Cerebellar cortex (tissue), 1 donor: ENCODE measurements at regions not wholly inside any gene's neighbourhood (a gene's known extent, or its start where the extent isn't known, plus 50 kb on each side); places are given as distances from the start of the nearest gene placed in this dataset.

Experiments
- DNase-seq: peaks from one replicate; pipeline ENCODE4 v3.0.0-alpha.2; 2015; ENCODE audit warnings: low spot score

- DNase-seq, result no peak
These were observed 56.4 kb upstream of the FAM20C start for GRCh38 chr7:135731-136645.

- no peak for DNase-seq
These were observed 55.1 kb upstream of the FAM20C start for GRCh38 chr7:137094-137891.

DNA sequence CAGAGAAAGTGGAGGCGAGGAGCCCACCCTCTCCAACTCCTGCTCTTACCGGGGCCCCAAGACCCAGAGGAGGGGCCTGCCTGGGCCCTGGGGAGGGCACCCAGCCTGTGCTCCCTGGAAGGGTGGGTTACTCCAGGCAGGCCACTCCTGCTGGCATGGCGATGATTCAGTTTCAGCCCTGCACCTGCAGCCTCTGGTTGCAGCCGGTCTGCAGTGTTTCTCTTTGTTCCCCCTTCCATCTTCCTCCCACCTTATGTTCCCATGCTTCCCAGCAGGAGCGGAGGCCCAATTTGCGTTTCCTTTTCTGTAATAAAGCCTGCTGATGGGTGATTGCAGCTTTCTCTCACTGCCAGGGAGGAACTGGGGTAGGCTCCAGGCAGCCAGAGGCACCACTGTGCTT, 53.2 kb upstream of the FAM20C start:
- no peak for DNase-seq

DNA sequence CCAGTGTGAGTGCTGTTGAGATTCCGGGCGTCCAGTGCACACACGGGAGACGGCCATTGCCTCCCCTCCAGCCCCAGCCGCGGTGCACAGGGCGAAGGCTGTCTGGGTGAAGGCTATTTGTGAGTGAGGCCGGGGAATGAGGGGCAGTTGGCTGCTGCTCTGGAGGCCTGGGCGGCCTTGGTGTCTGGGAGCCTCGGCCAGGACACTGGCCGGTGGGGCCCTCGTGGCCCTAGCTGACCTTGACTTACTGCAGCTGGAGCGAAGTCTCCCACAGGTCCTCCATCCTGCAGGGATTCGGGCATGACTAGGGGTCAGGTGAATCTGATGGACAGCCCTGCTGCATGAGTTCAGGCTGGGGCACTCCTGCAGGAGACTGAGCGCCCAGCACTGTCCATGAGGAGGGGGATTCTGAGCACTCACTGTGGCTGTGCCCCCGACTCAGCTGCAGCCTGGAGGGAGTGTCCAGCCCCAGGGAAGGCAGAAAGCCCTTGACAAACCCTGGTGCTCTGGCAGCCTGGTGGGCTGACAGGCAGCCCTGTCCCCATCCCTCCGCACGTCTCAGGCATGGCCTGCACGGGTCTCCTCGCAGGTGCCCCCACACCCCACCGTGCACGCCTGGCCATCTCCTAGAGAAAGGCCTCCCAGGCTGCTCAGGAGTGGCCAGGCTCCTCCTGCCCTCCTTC, 52.7 kb upstream of the FAM20C start:
- DNase-seq, result no peak

DNA sequence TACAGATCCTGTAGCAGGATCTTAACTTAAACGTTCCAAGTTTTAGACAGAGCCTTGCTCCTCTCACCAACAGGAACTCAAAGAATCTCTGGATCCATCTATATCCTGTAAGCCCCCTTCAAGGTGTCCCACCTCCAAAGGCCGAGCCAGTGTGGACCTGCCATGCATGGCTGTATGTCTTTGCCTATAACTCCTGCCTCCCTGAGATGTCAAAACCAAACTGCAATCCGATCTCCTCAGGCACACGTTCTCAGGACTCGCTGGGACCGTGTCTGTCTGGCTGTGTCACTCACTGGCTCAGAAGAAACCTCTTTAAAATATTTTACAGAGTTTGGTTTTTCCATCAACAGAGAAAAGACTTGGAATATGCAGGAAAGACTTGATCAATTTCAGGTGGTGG, 51.4 kb upstream of the FAM20C start:
- no peak for DNase-seq

DNA sequence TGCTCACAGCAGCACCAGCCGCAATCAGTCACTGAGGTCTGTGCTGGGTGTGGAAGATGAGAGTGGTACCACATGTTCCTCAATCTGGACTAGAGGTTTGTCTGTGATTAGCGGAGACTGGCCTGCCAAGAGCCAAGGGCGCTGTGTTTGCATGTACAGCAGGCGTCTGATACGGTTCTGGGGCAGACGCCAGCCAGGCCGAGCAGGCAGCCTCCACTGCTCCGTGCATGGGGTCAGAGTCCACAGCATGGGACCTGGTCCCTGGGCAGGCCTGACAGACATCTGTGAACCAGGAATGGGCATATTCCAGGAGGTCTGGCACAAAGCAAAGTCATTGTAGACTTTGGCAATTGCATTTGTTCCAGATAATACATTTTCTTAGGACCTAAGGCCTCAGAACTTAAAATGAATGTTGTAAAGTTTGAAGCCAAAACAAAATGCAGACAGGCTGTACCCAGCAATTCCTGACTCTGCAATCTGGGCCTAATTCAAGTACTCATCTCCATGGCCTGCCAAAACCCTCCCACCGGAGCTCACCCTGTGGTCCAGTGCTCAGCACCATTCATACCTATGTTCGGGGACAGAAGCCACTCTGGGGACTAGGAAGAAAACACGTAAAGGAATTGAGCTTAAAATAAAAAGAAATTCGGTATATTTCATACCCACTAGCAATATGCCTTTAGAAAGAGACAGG, 50.0 kb upstream of the FAM20C start:
- DNase-seq, result peak; percentile 70
